Right atrium auricular region (tissue), 2 donors: ENCODE measurements at regions not wholly inside any gene's neighbourhood (a gene's known extent, or its start where the extent isn't known, plus 50 kb on each side); places are given as distances from the start of the nearest gene placed in this dataset.

ENCODE experiments used
- DNase-seq: peaks from one replicate; pipeline ENCODE4 v3.0.0-alpha.2; 2019; ENCODE audit warnings: low spot score
- H3K27ac ChIP-seq, 2 donors: fragments of 200-600 bp; sonication (generic); 1 replicate in 1 of 2; 2 replicates in 1 of 2; pipeline ENCODE4 v1.5.1; 2016 to 2019
- H3K27me3 ChIP-seq, 2 donors: fragments of 200-600 bp; sonication (generic); one replicate each; pipeline versions ENCODE4 v1.5.1 to v1.6.0; 2017 to 2019
- H3K36me3 ChIP-seq: fragments of 200-600 bp; sonication (generic); one replicate; pipeline ENCODE4 v1.5.1; 2016
- H3K4me1 ChIP-seq, 2 donors: fragments of 200-600 bp; sonication (generic); one replicate each; pipeline versions ENCODE4 v1.5.1 to v1.6.0; 2017 to 2019
- H3K4me3 ChIP-seq, 2 donors: fragments of 200-600 bp; sonication (generic); 1 replicate in 1 of 2; 2 replicates in 1 of 2; pipeline ENCODE4 v1.5.1; 2017 to 2019; ENCODE audit warnings: mild to moderate bottlenecking in 1 of 2, moderate library complexity in 1 of 2
- H3K9me3 ChIP-seq, 2 donors: fragments of 200-600 bp; sonication (generic); one replicate each; pipeline ENCODE4 v1.5.1; 2019
- TF ChIP-seq, protein P1 (sequence below), 2 donors: fragments of 200-600 bp; sonication (generic); IDR thresholded peaks; one replicate each; pipeline ENCODE4 v1.5.1; 2019; ENCODE audit warnings: antibody characterized with exemption in 2 of 2

- Histone ChIP-seq H3K36me3 (no peaks in the 10 kb centered on the region), H3K4me3 (no peak overlapping the region), H3K4me1 (no peaks in the 10 kb centered on the region), H3K9me3 (no peaks in the 10 kb centered on the region), H3K27me3 (no peaks in the 10 kb centered on the region), H3K27ac (no peak overlapping the region)
- TF ChIP-seq, protein P1, sequence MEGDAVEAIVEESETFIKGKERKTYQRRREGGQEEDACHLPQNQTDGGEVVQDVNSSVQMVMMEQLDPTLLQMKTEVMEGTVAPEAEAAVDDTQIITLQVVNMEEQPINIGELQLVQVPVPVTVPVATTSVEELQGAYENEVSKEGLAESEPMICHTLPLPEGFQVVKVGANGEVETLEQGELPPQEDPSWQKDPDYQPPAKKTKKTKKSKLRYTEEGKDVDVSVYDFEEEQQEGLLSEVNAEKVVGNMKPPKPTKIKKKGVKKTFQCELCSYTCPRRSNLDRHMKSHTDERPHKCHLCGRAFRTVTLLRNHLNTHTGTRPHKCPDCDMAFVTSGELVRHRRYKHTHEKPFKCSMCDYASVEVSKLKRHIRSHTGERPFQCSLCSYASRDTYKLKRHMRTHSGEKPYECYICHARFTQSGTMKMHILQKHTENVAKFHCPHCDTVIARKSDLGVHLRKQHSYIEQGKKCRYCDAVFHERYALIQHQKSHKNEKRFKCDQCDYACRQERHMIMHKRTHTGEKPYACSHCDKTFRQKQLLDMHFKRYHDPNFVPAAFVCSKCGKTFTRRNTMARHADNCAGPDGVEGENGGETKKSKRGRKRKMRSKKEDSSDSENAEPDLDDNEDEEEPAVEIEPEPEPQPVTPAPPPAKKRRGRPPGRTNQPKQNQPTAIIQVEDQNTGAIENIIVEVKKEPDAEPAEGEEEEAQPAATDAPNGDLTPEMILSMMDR (IDR thresholded peaks at IDR 0.05), result no peak
- no peak for DNase-seq
Measured at GRCh38 chr6:1237636-1238035, 74.3 kb upstream of the FOXQ1 start.

GRCh38 chr6:1235825-1236224 is 76.1 kb upstream of the FOXQ1 start:
- Histone ChIP-seq H3K36me3 (no peaks in the 10 kb centered on the region), H3K4me1 (no peaks in the 10 kb centered on the region), H3K9me3 (no peaks in the 10 kb centered on the region), H3K4me3 (no peak overlapping the region), H3K27me3 (no peaks in the 10 kb centered on the region), H3K27ac (no peak overlapping the region)
- DNase-seq, result no peak
- TF ChIP-seq, protein P1 (IDR thresholded peaks at IDR 0.05), result no peak

- no peaks in the 10 kb centered on the region for H3K27me3 ChIP-seq
- DNase-seq, result no peak
Measured at GRCh38 chr6:1233924-1234323, 78.0 kb upstream of the FOXQ1 start.

GRCh38 chr6:1232578-1232977 is 79.3 kb upstream of the FOXQ1 start:
- no peaks in the 10 kb centered on the region for H3K36me3 ChIP-seq
- H3K4me1 ChIP-seq, result no peaks in the 10 kb centered on the region
- H3K9me3 ChIP-seq, result no peaks in the 10 kb centered on the region
- TF ChIP-seq, protein P1 (IDR thresholded peaks at IDR 0.05), result no peak
- H3K27ac ChIP-seq, result no peak overlapping the region
- H3K27me3 ChIP-seq, result no peaks in the 10 kb centered on the region
- no peak for DNase-seq
- H3K4me3 ChIP-seq, result no peak overlapping the region

More at GRCh38 chr6:1233924-1234323, 78.0 kb upstream of the FOXQ1 start:
- Histone ChIP-seq H3K4me3 (no peak overlapping the region), H3K9me3 (no peaks in the 10 kb centered on the region), H3K36me3 (no peaks in the 10 kb centered on the region), H3K4me1 (no peaks in the 10 kb centered on the region), H3K27ac (no peak overlapping the region)
- TF ChIP-seq, protein P1 (IDR thresholded peaks at IDR 0.05), result no peak

GRCh38 chr6:1231941-1232340 is 80.0 kb upstream of the FOXQ1 start:
- no peak overlapping the region for H3K27ac ChIP-seq
- no peak for DNase-seq
- H3K4me1 ChIP-seq, result no peaks in the 10 kb centered on the region
- H3K9me3 ChIP-seq, result no peaks in the 10 kb centered on the region
- H3K4me3 ChIP-seq, result no peak overlapping the region
- H3K27me3 ChIP-seq, result no peaks in the 10 kb centered on the region
- no peaks in the 10 kb centered on the region for H3K36me3 ChIP-seq
- TF ChIP-seq, protein P1 (IDR thresholded peaks at IDR 0.05), result no peak
